IMR-90 (cell line): ENCODE measurements at regions not wholly inside any gene's neighbourhood (a gene's known extent, or its start where the extent isn't known, plus 50 kb on each side); places are given as distances from the start of the nearest gene placed in this dataset.

Source experiments
- CTCF ChIP-seq: conservative IDR thresholded peaks from 2 replicates; pipeline ENCODE4 v1.5.1; 2012; ENCODE audit warnings: mild to moderate bottlenecking, low read depth, low read length, improper control_type of control experiment
- FOS ChIP-seq: fragments of 150-350 bp; IDR thresholded peaks from 2 replicates; pipeline ENCODE4 v1.6.1; 2016; ENCODE audit warnings: low read depth, low read length
- MAZ ChIP-seq: IDR thresholded peaks from 2 replicates; pipeline ENCODE4 v1.6.1; 2012; ENCODE audit warnings: low read depth, mild to moderate bottlenecking, low read length, improper control_type of control experiment, moderate library complexity, borderline replicate concordance
- POLR2A ChIP-seq: IDR thresholded peaks from 2 replicates; pipeline ENCODE4 v1.6.1; 2012; ENCODE audit warnings: mild to moderate bottlenecking, low read depth, low read length
- RFX5 ChIP-seq: IDR thresholded peaks from 2 replicates; pipeline ENCODE4 v1.8.0; 2012; ENCODE audit warnings: low read depth, mild to moderate bottlenecking, low read length, moderate library complexity

DNA sequence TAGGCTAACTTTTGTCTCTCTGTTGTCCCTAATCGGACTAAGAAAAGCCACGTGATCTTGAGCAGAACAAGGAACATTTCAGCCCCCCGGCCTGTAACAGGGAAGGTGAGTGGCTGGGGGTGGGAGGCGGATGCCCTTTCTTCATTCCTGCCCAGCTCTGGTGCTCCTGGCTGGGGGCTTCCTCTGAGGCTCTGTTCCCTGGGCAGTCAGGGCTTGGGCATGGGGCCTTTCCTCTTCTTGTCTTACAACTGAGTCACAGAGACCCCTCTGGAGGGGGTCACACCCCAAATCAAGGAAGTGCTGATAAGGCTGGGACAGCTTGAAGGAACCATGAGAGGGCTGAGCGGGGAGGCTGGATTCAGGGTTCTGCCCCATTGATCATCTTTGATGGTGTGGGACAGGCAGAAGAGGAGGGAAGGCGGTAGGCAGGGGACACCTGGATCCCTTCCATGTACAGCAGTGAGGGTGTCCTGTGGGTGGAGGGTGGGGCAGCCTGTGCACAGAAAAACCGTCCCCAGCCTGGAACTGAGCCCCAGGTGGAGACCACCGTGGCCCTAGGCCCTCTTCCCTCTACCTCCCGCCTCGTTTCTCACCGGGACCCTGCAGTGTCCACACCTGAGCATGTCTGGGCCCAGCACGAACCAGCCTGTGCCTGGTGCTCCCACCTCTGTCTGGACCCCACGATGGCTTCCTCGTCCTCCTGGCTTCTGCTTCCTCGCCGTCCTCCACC lies 257.7 kb upstream of the IRX1 start:
- TF ChIP-seq FOS (no peak), RFX5 (no peak), CTCF (no peak), MAZ (no peak), POLR2A (no peak)
